Hepatocyte (in vitro differentiated cells): ENCODE measurements at regions not wholly inside any gene's neighbourhood (a gene's known extent, or its start where the extent isn't known, plus 50 kb on each side); places are given as distances from the start of the nearest gene placed in this dataset.
A peak's percentile ranks its signal among the peaks of the same experiment; 100 is the strongest.

Experiments used
- DNase-seq: peaks from one replicate; pipeline ENCODE4 v3.0.0-alpha.2; 2016; ENCODE audit warnings: low spot score
- H2AFZ ChIP-seq: fragments of 200-600 bp; sonication (generic); 2 replicates; pipeline ENCODE4 v1.6.0; 2016; ENCODE audit warnings: antibody characterized with exemption, mild to moderate bottlenecking
- H3K27ac ChIP-seq: fragments of 200-600 bp; sonication (generic); 2 replicates; pipeline ENCODE4 v1.5.1; 2016; ENCODE audit warnings: mild to moderate bottlenecking
- H3K27me3 ChIP-seq: fragments of 200-600 bp; sonication (generic); 2 replicates; pipeline ENCODE4 v1.6.1; 2016
- H3K36me3 ChIP-seq: fragments of 200-600 bp; sonication (generic); replicated peaks from 2 replicates; pipeline ENCODE4 v1.5.1; 2016; ENCODE audit warnings: low read depth; ENCODE audit not compliant: insufficient read depth
- H3K4me1 ChIP-seq: fragments of 200-600 bp; sonication (generic); 2 replicates; pipeline ENCODE4 v1.5.1; 2016; ENCODE audit warnings: mild to moderate bottlenecking, moderate library complexity; ENCODE audit not compliant: insufficient read depth
- H3K4me2 ChIP-seq: fragments of 200-600 bp; sonication (generic); 2 replicates; pipeline ENCODE4 v1.6.0; 2016
- H3K4me3 ChIP-seq: fragments of 200-600 bp; sonication (generic); 2 replicates; pipeline ENCODE4 v1.5.1; 2016; ENCODE audit warnings: mild to moderate bottlenecking
- H3K79me2 ChIP-seq: fragments of 200-600 bp; sonication (generic); 2 replicates; pipeline ENCODE4 v1.6.0; 2017; ENCODE audit warnings: mild to moderate bottlenecking
- H3K9me2 ChIP-seq: fragments of 200-600 bp; sonication (generic); replicated peaks from 2 replicates; pipeline ENCODE4 v1.6.0; 2017; ENCODE audit warnings: mild to moderate bottlenecking; ENCODE audit not compliant: insufficient read depth
- H3K9me3 ChIP-seq: fragments of 200-600 bp; sonication (generic); 2 replicates; pipeline ENCODE4 v1.5.1; 2016; ENCODE audit warnings: low read depth, mild to moderate bottlenecking
- H4K20me1 ChIP-seq: fragments of 200-600 bp; sonication (generic); 2 replicates; pipeline ENCODE4 v1.6.0; 2016; ENCODE audit warnings: mild to moderate bottlenecking; ENCODE audit not compliant: insufficient read depth, poor library complexity, severe bottlenecking
- CTCF ChIP-seq: fragments of 200-600 bp; sonication (generic); IDR thresholded peaks from 2 replicates; pipeline ENCODE4 v1.5.1; 2016; ENCODE audit warnings: antibody characterized with exemption, mild to moderate bottlenecking; ENCODE audit not compliant: poor library complexity
- EZH2 ChIP-seq: fragments of 200-600 bp; sonication (generic); IDR thresholded peaks from 2 replicates; pipeline ENCODE4 v1.6.1; 2016; ENCODE audit warnings: antibody characterized with exemption, mild to moderate bottlenecking, borderline replicate concordance
- EZH2phosphoT487 ChIP-seq: fragments of 200-600 bp; sonication (generic); IDR thresholded peaks from one replicate; pipeline ENCODE4 v1.6.1; 2018; ENCODE audit warnings: antibody characterized with exemption, mild to moderate bottlenecking, low read depth, moderate library complexity; ENCODE audit not compliant: unreplicated experiment, severe bottlenecking
- WGBS: methylation state at CpG from one replicate; pipeline ENCODE4 v1.1.6; 2016; ENCODE audit warnings: low lambda C conversion rate; ENCODE audit errors: missing lambda C conversion rate; 5-methylcytosine and 5-hydroxymethylcytosine counted together

GRCh38 chr20:21812379-21812778 is 106.9 kb downstream of the PAX1 start:
- no peaks in the 10 kb centered on the region for H3K9me2 ChIP-seq
- DNase-seq: no peak
- no peaks in the 10 kb centered on the region for H3K4me1 ChIP-seq
- H3K4me2 ChIP-seq: no peak overlapping the region
- no peaks in the 10 kb centered on the region for H3K9me3 ChIP-seq
- no peaks in the 10 kb centered on the region for H3K27me3 ChIP-seq
- 100% methylated on average over 1 of the region's 1 CpG for WGBS
- no peak overlapping the region for H2AFZ ChIP-seq
- H3K4me3 ChIP-seq: no peak overlapping the region
- TF ChIP-seq EZH2: no peak
- no peak for TF ChIP-seq EZH2phosphoT487
- no peak for TF ChIP-seq CTCF
- no peaks in the 10 kb centered on the region for H4K20me1 ChIP-seq
- H3K36me3 ChIP-seq: no peaks in the 10 kb centered on the region
- no peak overlapping the region for H3K27ac ChIP-seq
- no peaks in the 10 kb centered on the region for H3K79me2 ChIP-seq

GRCh38 chr20:21809961-21810523 is 104.6 kb downstream of the PAX1 start:
- no peak overlapping the region for H3K4me2 ChIP-seq
- no peaks in the 10 kb centered on the region for H3K4me1 ChIP-seq
- H4K20me1 ChIP-seq: no peaks in the 10 kb centered on the region
- no peaks in the 10 kb centered on the region for H3K36me3 ChIP-seq
- no peaks in the 10 kb centered on the region for H3K79me2 ChIP-seq
- H3K9me3 ChIP-seq: no peaks in the 10 kb centered on the region
- H3K27me3 ChIP-seq: peaks cover 5% of the 10 kb centered on the region
- WGBS: 93% methylated on average over 18 of the region's 18 CpGs
- H3K4me3 ChIP-seq: no peak overlapping the region
- H3K27ac ChIP-seq: no peak overlapping the region
- no peak for TF ChIP-seq CTCF
- TF ChIP-seq EZH2: no peak
- TF ChIP-seq EZH2phosphoT487: no peak
- H3K9me2 ChIP-seq: no peaks in the 10 kb centered on the region
- no peak overlapping the region for H2AFZ ChIP-seq
- DNase-seq: no peak

- Histone ChIP-seq H3K4me3 (no peak overlapping the region), H3K4me1 (no peaks in the 10 kb centered on the region), H3K4me2 (no peak overlapping the region), H3K9me3 (no peaks in the 10 kb centered on the region), H3K27ac (no peak overlapping the region), H2AFZ (no peak overlapping the region), H3K9me2 (no peaks in the 10 kb centered on the region), H3K27me3 (peaks cover 5% of the 10 kb centered on the region), H3K79me2 (no peaks in the 10 kb centered on the region), H3K36me3 (no peaks in the 10 kb centered on the region), H4K20me1 (no peaks in the 10 kb centered on the region)
- 48% methylated on average over 31 of the region's 31 CpGs for WGBS
- peak; percentile 73 for DNase-seq
- TF ChIP-seq CTCF (peak; percentile 71), EZH2phosphoT487 (no peak)
Measured at GRCh38 chr20:21808863-21809664, 103.6 kb downstream of the PAX1 start.
